CD14-positive monocyte (primary cell): ENCODE measurements at regions not wholly inside any gene's neighbourhood (a gene's known extent, or its start where the extent isn't known, plus 50 kb on each side); places are given as distances from the start of the nearest gene placed in this dataset.

ENCODE experiments used
- DNase-seq, 3 donors: peaks; one replicate each; pipeline ENCODE4 v3.0.0-alpha.2; 2011 to 2022
- H2AFZ ChIP-seq: 2 replicates; pipeline ENCODE4 v1.6.0; 2012; ENCODE audit warnings: mild to moderate bottlenecking, low read depth, low read length, inconsistent platforms; ENCODE audit not compliant: insufficient read depth, poor library complexity, severe bottlenecking
- H3K27ac ChIP-seq, 2 donors: 1 replicate in 1 of 2; 2 replicates in 1 of 2; pipeline ENCODE4 v1.5.1; 2012 to 2013; ENCODE audit warnings: low read length in 2 of 2, control low read depth in 1 of 2, inconsistent platforms in 1 of 2, low read depth in 1 of 2, mild to moderate bottlenecking in 1 of 2
- H3K27me3 ChIP-seq, 2 donors: one replicate each; pipeline versions ENCODE4 v1.6.0 to v1.6.1; 2011 to 2013; ENCODE audit warnings: low read length in 2 of 2; ENCODE audit not compliant: control insufficient read depth in 2 of 2, insufficient read depth in 2 of 2
- H3K36me3 ChIP-seq, 2 donors: replicated peaks in 1 of 2; 1 replicate in 1 of 2; 2 replicates in 1 of 2; pipeline versions ENCODE4 v1.5.1 to v1.6.1; 2012 to 2013; ENCODE audit warnings: low read length in 2 of 2, control low read depth in 1 of 2, inconsistent platforms in 1 of 2, mild to moderate bottlenecking in 1 of 2; ENCODE audit not compliant: insufficient read depth in 2 of 2, control insufficient read depth in 1 of 2
- H3K4me1 ChIP-seq, 2 donors: 1 replicate in 1 of 2; 2 replicates in 1 of 2; pipeline versions ENCODE4 v1.5.1 to v1.6.1; 2012 to 2013; ENCODE audit warnings: low read length in 2 of 2, control low read depth in 1 of 2, inconsistent platforms in 1 of 2, mild to moderate bottlenecking in 1 of 2, moderate library complexity in 1 of 2; ENCODE audit not compliant: insufficient read depth in 2 of 2, control insufficient read depth in 1 of 2
- H3K4me2 ChIP-seq: replicated peaks from 2 replicates; pipeline ENCODE3; 2012; ENCODE audit warnings: low read length, moderate library complexity, mild to moderate bottlenecking; ENCODE audit not compliant: poor library complexity, severe bottlenecking; ENCODE audit errors: extremely low read depth
- H3K4me3 ChIP-seq, 3 experiments: fragments of 200-600 bp in 1 of 3; sonication (generic) in 1 of 3; replicated peaks in 1 of 3; 1 replicate in 2 of 3; 2 replicates in 1 of 3; pipeline ENCODE4 v1.5.1; 2011 to 2013; ENCODE audit warnings: low read length in 3 of 3, mild to moderate bottlenecking in 3 of 3, control low read depth in 2 of 3, low read depth in 2 of 3, inconsistent platforms in 1 of 3, moderate library complexity in 1 of 3
- H3K79me2 ChIP-seq: 2 replicates; pipeline ENCODE4 v1.6.0; 2012; ENCODE audit warnings: mild to moderate bottlenecking, control low read depth, inconsistent platforms, low read length, moderate library complexity; ENCODE audit not compliant: insufficient read depth
- H3K9ac ChIP-seq: 2 replicates; pipeline ENCODE4 v1.6.0; 2017; ENCODE audit warnings: low read length, mild to moderate bottlenecking; ENCODE audit not compliant: insufficient read depth, poor library complexity, severe bottlenecking
- H3K9me3 ChIP-seq, 2 donors: replicated peaks in 1 of 2; 1 replicate in 1 of 2; 2 replicates in 1 of 2; pipeline versions ENCODE4 v1.5.1 to v1.6.1; 2012 to 2013; ENCODE audit warnings: low read length in 2 of 2, control low read depth in 1 of 2; ENCODE audit not compliant: control insufficient read depth in 1 of 2, insufficient read depth in 1 of 2
- H4K20me1 ChIP-seq: 2 replicates; pipeline ENCODE4 v1.6.0; 2012; ENCODE audit warnings: mild to moderate bottlenecking, low read length, control low read depth, moderate library complexity; ENCODE audit not compliant: insufficient read depth
- H3K27ac Mint-ChIP-seq, 7 donors: one replicate each; pipeline ENCODE4 v1.8.0; 2020; ENCODE audit warnings: mild to moderate bottlenecking in 7 of 7, mixed read lengths in 7 of 7, moderate library complexity in 6 of 7, inconsistent platforms in 2 of 7
- H3K27me3 Mint-ChIP-seq, 3 donors: one replicate each; pipeline ENCODE4 v1.8.0; 2021 to 2022; ENCODE audit warnings: low read depth in 3 of 3, mild to moderate bottlenecking in 3 of 3, mixed read lengths in 3 of 3, moderate library complexity in 3 of 3, inconsistent platforms in 1 of 3
- H3K36me3 Mint-ChIP-seq, 2 donors: one replicate each; pipeline ENCODE4 v1.8.0; 2020; ENCODE audit warnings: mixed read lengths in 2 of 2, inconsistent platforms in 1 of 2, mild to moderate bottlenecking in 1 of 2
- H3K4me1 Mint-ChIP-seq: one replicate; pipeline ENCODE4 v1.8.0; 2020; ENCODE audit warnings: mild to moderate bottlenecking, mixed read lengths
- H3K4me3 Mint-ChIP-seq, 2 donors: one replicate each; pipeline ENCODE4 v1.8.0; 2020; ENCODE audit warnings: mild to moderate bottlenecking in 2 of 2, mixed read lengths in 2 of 2, moderate library complexity in 1 of 2
- H3K9me3 Mint-ChIP-seq, 7 donors: one replicate each; pipeline ENCODE4 v1.8.0; 2020 to 2022; ENCODE audit warnings: mixed read lengths in 7 of 7, mild to moderate bottlenecking in 6 of 7, moderate library complexity in 6 of 7, inconsistent platforms in 2 of 7
- WGBS: methylation state at CpG from one replicate; pipeline ENCODE4 v1.1.5; 2013; ENCODE audit warnings: missing lambda C conversion rate; ENCODE audit not compliant: insufficient coverage; 5-methylcytosine and 5-hydroxymethylcytosine counted together
- intact Hi-C, 2 donors: fragments of 100-400 bp; cut with micrococcal nuclease; formaldehyde crosslinking; loops; one replicate each; pipeline versions ENCODE4 v1.15.0 to v1.15.1; 2023
- TF ChIP-seq, protein P1 (sequence below): fragments of 200-600 bp; IDR thresholded peaks from one replicate; pipeline ENCODE4 v1.8.0; 2022; ENCODE audit warnings: antibody characterized with exemption, mild to moderate bottlenecking

DNA sequence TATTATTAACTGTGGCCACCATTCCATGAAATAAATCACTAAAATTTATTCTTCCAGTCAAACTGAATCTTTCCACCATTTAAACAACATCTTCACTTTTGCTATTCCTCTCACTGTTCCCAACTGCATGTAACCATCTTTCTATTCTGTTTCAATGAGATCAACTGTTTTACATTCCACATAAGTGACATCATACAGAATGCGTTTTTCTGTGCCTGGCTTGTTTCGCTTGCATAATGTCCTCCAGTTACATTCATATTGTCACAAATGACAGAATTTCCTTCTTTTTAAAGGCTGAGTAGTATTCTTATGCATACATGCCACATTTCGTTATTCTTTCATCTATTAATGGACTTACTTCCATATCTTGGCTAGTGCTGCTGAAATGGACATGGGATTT is 738.2 kb downstream of the SEMA5A start:
- H3K9ac ChIP-seq = no peak overlapping the region
- no peak for DNase-seq
- no peak overlapping the region for H2AFZ ChIP-seq
- Mint-ChIP-seq H3K27me3 (no peaks in the 10 kb centered on the region), H3K27ac (no peak overlapping the region), H3K36me3 (no peaks in the 10 kb centered on the region), H3K9me3 (peaks cover 4 to 15% (median 11%) of the 10 kb centered on the region in 7 donors), H3K4me3 (no peak overlapping the region), H3K4me1 (no peaks in the 10 kb centered on the region)
- no peaks in the 10 kb centered on the region for H3K79me2 ChIP-seq
- no peaks in the 10 kb centered on the region for H3K4me1 ChIP-seq
- H3K27me3 ChIP-seq = no peaks in the 10 kb centered on the region
- peaks cover 6 to 22% of the 10 kb centered on the region in 2 donors for H3K9me3 ChIP-seq
- TF ChIP-seq, protein P1, sequence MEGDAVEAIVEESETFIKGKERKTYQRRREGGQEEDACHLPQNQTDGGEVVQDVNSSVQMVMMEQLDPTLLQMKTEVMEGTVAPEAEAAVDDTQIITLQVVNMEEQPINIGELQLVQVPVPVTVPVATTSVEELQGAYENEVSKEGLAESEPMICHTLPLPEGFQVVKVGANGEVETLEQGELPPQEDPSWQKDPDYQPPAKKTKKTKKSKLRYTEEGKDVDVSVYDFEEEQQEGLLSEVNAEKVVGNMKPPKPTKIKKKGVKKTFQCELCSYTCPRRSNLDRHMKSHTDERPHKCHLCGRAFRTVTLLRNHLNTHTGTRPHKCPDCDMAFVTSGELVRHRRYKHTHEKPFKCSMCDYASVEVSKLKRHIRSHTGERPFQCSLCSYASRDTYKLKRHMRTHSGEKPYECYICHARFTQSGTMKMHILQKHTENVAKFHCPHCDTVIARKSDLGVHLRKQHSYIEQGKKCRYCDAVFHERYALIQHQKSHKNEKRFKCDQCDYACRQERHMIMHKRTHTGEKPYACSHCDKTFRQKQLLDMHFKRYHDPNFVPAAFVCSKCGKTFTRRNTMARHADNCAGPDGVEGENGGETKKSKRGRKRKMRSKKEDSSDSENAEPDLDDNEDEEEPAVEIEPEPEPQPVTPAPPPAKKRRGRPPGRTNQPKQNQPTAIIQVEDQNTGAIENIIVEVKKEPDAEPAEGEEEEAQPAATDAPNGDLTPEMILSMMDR = no peak
- H3K27ac ChIP-seq = no peak overlapping the region
- WGBS = no CpG with 5 or more reads among the region's 3 CpGs
- no peaks in the 10 kb centered on the region for H4K20me1 ChIP-seq
- no peak overlapping the region for H3K4me3 ChIP-seq
- no peak overlapping the region for H3K4me2 ChIP-seq
- no peaks in the 10 kb centered on the region for H3K36me3 ChIP-seq
- intact Hi-C loops = no loop called here

DNA sequence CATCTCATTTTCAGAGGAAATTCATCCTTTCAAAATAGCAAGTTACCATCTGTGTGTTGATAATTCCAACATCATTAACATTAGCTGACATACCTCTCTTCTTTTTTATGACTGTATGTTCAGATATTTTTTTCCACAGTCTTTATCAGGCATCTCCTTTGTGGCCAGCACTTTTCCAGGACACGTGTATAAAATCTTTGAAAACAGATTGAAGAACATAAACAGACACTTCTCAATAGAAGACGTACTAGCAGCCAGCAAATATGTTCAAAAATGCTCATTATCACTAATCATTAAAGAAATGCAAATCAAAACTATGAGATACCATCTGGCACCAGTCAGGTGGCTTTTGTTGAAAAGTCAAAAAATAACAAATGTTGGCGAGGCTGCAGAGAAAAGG is 734.3 kb downstream of the SEMA5A start:
- no peak overlapping the region for H3K4me2 ChIP-seq
- H3K79me2 ChIP-seq = no peaks in the 10 kb centered on the region
- H3K36me3 ChIP-seq = no peaks in the 10 kb centered on the region
- H3K4me1 ChIP-seq = no peaks in the 10 kb centered on the region
- no peak for DNase-seq
- peaks cover 15 to 27% of the 10 kb centered on the region in 2 donors for H3K9me3 ChIP-seq
- H3K4me1 Mint-ChIP-seq = no peaks in the 10 kb centered on the region
- intact Hi-C loops = no loop called here
- no peaks in the 10 kb centered on the region for H3K27me3 ChIP-seq
- H4K20me1 ChIP-seq = no peaks in the 10 kb centered on the region
- H2AFZ ChIP-seq = no peak overlapping the region
- peaks cover 6 to 29% (median 10%) of the 10 kb centered on the region in 7 donors for H3K9me3 Mint-ChIP-seq
- H3K4me3 Mint-ChIP-seq = no peak overlapping the region
- H3K27me3 Mint-ChIP-seq = peaks cover 0 to 1% (median 0%) of the 10 kb centered on the region in 3 donors
- no peak overlapping the region for H3K27ac Mint-ChIP-seq
- no peaks in the 10 kb centered on the region for H3K36me3 Mint-ChIP-seq
- no peak overlapping the region for H3K4me3 ChIP-seq
- no peak overlapping the region for H3K27ac ChIP-seq
- TF ChIP-seq, protein P1 = no peak
- WGBS = no CpG with 5 or more reads among the region's 3 CpGs
- no peak overlapping the region for H3K9ac ChIP-seq
